ENCODE measurements at regions not wholly inside any gene's neighbourhood (a gene's known extent, or its start where the extent isn't known, plus 50 kb on each side); places are given as distances from the start of the nearest gene placed in this dataset.
A peak's percentile ranks its signal among the peaks of the same experiment; 100 is the strongest.

DNA sequence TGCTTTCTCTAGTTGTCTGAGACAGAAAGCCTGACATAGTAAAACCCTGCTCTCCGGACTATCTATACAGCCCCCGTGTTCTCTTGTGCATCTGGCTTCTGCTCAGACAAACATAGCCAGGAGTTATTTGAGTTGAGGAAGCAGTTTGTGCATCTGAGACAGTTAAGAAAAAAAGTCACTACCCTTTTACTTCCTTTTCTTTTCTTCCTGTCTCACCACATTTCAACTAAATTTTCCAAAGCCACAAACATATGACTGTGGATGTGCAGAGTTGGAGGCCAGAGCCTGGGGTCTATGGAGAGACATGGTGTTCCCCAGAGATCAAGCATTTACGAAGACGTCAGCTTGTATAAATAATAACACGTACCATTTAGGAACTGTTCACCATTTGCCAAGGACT, 158.5 kb upstream of the FGGY start:
- Histone ChIP-seq H3K9me3 (ENCODE audit: control insufficient read depth, low read depth, low read length) (no peaks in the 10 kb centered on the region), H2AFZ (ENCODE audit: control insufficient read depth, low read length) (no peak overlapping the region), H3K79me2 (ENCODE audit: control insufficient read depth, insufficient read depth, low read length) (no peaks in the 10 kb centered on the region), H3K4me2 (ENCODE audit: control insufficient read depth, extremely low read depth, insufficient read depth, low read depth, low read length) (no peak overlapping the region), H3K9me1 (ENCODE audit: control insufficient read depth, extremely low read depth, insufficient read depth, low read length) (no peaks in the 10 kb centered on the region), H3K27ac (ENCODE audit: control insufficient read depth, insufficient read depth, low read length) (no peak overlapping the region), H3K4me3 (ENCODE audit: control insufficient read depth in 2 of 3, extremely low read depth in 1 of 3, insufficient read depth in 2 of 3, low read depth in 1 of 3, low read length in 3 of 3) (no peak overlapping the region), H3K36me3 (ENCODE audit: control insufficient read depth in 2 of 2, extremely low read depth in 1 of 2, insufficient read depth in 2 of 2, low read length in 2 of 2) (no peaks in the 10 kb centered on the region), H3K9ac (ENCODE audit: control insufficient read depth, extremely low read depth, insufficient read depth, low read length) (no peak overlapping the region), H4K20me1 (ENCODE audit: control insufficient read depth, extremely low read depth, insufficient read depth, low read length) (no peaks in the 10 kb centered on the region), H3K27me3 (ENCODE audit: control insufficient read depth, extremely low read depth, insufficient read depth, low read length) (no peaks in the 10 kb centered on the region), H3K4me1 (ENCODE audit: control insufficient read depth, extremely low read depth, insufficient read depth, low read length) (peaks cover 40% of the 10 kb centered on the region)
- no peak for TF ChIP-seq EZH2 (IDR thresholded peaks at IDR 0.05; ENCODE audit: low read length)
- TF ChIP-seq, protein P1, sequence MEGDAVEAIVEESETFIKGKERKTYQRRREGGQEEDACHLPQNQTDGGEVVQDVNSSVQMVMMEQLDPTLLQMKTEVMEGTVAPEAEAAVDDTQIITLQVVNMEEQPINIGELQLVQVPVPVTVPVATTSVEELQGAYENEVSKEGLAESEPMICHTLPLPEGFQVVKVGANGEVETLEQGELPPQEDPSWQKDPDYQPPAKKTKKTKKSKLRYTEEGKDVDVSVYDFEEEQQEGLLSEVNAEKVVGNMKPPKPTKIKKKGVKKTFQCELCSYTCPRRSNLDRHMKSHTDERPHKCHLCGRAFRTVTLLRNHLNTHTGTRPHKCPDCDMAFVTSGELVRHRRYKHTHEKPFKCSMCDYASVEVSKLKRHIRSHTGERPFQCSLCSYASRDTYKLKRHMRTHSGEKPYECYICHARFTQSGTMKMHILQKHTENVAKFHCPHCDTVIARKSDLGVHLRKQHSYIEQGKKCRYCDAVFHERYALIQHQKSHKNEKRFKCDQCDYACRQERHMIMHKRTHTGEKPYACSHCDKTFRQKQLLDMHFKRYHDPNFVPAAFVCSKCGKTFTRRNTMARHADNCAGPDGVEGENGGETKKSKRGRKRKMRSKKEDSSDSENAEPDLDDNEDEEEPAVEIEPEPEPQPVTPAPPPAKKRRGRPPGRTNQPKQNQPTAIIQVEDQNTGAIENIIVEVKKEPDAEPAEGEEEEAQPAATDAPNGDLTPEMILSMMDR (optimal IDR thresholded peaks at IDR 0.05 in 1 of 3, IDR thresholded peaks at IDR 0.05 in 1 of 3, conservative IDR thresholded peaks at IDR 0.05 in 1 of 3; ENCODE audit: extremely low read depth in 1 of 3, insufficient read depth in 2 of 3, low read length in 3 of 3): no peak
- FAIRE-seq (no peak), DNase-seq (ENCODE audit: low read depth, low spot score) (no peak)
- dilution Hi-C loops (cut with MboI; ENCODE audit: extremely low pct_ligation_motif_present, low sequenced_read_pairs): no loop called here

DNA sequence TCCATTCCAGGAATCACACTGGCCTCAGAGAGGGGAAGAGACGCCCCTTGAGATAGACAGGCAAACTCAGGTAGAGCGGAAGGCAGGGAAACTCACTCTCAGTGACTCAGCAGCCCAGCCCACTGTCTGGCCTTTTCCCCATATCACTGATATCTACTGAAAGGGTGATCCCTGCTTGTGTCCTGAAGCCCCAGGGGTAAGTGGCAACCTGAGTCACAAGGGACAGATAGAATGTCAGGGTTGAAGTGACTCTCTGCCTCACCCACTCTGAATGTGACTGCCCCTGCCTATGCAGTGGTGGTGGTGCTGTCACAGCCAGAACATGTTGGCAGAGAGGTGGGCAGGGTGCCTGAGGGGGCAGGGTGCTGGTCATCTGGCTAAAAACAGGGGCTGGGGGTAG, 157.5 kb upstream of the FGGY start:
- no peak for TF ChIP-seq EZH2 (IDR thresholded peaks at IDR 0.05; ENCODE audit: low read length)
- TF ChIP-seq, protein P1 (optimal IDR thresholded peaks at IDR 0.05 in 1 of 3, IDR thresholded peaks at IDR 0.05 in 1 of 3, conservative IDR thresholded peaks at IDR 0.05 in 1 of 3; ENCODE audit: extremely low read depth in 1 of 3, insufficient read depth in 2 of 3, low read length in 3 of 3): no peak
- H3K4me1 ChIP-seq (ENCODE audit: control insufficient read depth, extremely low read depth, insufficient read depth, low read length): peaks cover 50% of the 10 kb centered on the region
- FAIRE-seq (peak; percentile 74), DNase-seq (ENCODE audit: low read depth, low spot score) (peak; percentile 67)
- H3K4me3 ChIP-seq (ENCODE audit: control insufficient read depth in 2 of 3, extremely low read depth in 1 of 3, insufficient read depth in 2 of 3, low read depth in 1 of 3, low read length in 3 of 3): no peak overlapping the region
- dilution Hi-C loops (cut with MboI; ENCODE audit: extremely low pct_ligation_motif_present, low sequenced_read_pairs): no loop called here
- no peaks in the 10 kb centered on the region for H3K79me2 ChIP-seq (ENCODE audit: control insufficient read depth, insufficient read depth, low read length)
- no peaks in the 10 kb centered on the region for H3K9me3 ChIP-seq (ENCODE audit: control insufficient read depth, low read depth, low read length)
- H3K9me1 ChIP-seq (ENCODE audit: control insufficient read depth, extremely low read depth, insufficient read depth, low read length): no peaks in the 10 kb centered on the region
- peak overlapping the region; percentile 41 for H3K9ac ChIP-seq (ENCODE audit: control insufficient read depth, extremely low read depth, insufficient read depth, low read length)
- H2AFZ ChIP-seq (ENCODE audit: control insufficient read depth, low read length): peak overlapping the region; percentile 57
- peak overlapping the region; percentile 61 for H3K27ac ChIP-seq (ENCODE audit: control insufficient read depth, insufficient read depth, low read length)
- no peaks in the 10 kb centered on the region for H4K20me1 ChIP-seq (ENCODE audit: control insufficient read depth, extremely low read depth, insufficient read depth, low read length)
- no peaks in the 10 kb centered on the region for H3K27me3 ChIP-seq (ENCODE audit: control insufficient read depth, extremely low read depth, insufficient read depth, low read length)
- no peaks in the 10 kb centered on the region for H3K36me3 ChIP-seq (ENCODE audit: control insufficient read depth in 2 of 2, extremely low read depth in 1 of 2, insufficient read depth in 2 of 2, low read length in 2 of 2)
- H3K4me2 ChIP-seq (ENCODE audit: control insufficient read depth, extremely low read depth, insufficient read depth, low read depth, low read length): peak overlapping the region; percentile 34
